Gastrocnemius medialis (tissue), 4 donors: ENCODE measurements at regions not wholly inside any gene's neighbourhood (a gene's known extent, or its start where the extent isn't known, plus 50 kb on each side); places are given as distances from the start of the nearest gene placed in this dataset.

Experiments used
- CTCF ChIP-seq, 5 experiments: fragments of 450-650 bp in 3 of 5; fragments of 200-600 bp in 2 of 5; sonication (generic) in 2 of 5; IDR thresholded peaks in 4 of 5; conservative IDR thresholded peaks in 1 of 5; 1 replicate in 4 of 5; 2 replicates in 1 of 5; pipeline ENCODE4 v1.5.1; 2016 to 2019; ENCODE audit warnings: antibody characterized with exemption in 5 of 5, mild to moderate bottlenecking in 3 of 5, moderate library complexity in 3 of 5
- POLR2A ChIP-seq, 2 donors: fragments of 450-650 bp; IDR thresholded peaks; one replicate each; pipeline ENCODE4 v1.6.1; 2017; ENCODE audit warnings: antibody characterized with exemption in 2 of 2, mild to moderate bottlenecking in 2 of 2, moderate library complexity in 2 of 2

- no peak for TF ChIP-seq CTCF (IDR thresholded peaks at IDR 0.05 in 4 of 5, conservative IDR thresholded peaks at IDR 0.05 in 1 of 5)
- TF ChIP-seq POLR2A (IDR thresholded peaks at IDR 0.05), result no peak
Observed at GRCh38 chr2:151052850-151053660, 208.6 kb downstream of the RBM43 start.
